GM12872 (cell line): ENCODE measurements at regions not wholly inside any gene's neighbourhood (a gene's known extent, or its start where the extent isn't known, plus 50 kb on each side); places are given as distances from the start of the nearest gene placed in this dataset.

Experiments used
- CTCF ChIP-seq: IDR thresholded peaks from 3 replicates; pipeline ENCODE4 v1.5.1; 2011; ENCODE audit warnings: low read depth, mild to moderate bottlenecking, low read length, moderate library complexity; ENCODE audit not compliant: insufficient read depth

DNA sequence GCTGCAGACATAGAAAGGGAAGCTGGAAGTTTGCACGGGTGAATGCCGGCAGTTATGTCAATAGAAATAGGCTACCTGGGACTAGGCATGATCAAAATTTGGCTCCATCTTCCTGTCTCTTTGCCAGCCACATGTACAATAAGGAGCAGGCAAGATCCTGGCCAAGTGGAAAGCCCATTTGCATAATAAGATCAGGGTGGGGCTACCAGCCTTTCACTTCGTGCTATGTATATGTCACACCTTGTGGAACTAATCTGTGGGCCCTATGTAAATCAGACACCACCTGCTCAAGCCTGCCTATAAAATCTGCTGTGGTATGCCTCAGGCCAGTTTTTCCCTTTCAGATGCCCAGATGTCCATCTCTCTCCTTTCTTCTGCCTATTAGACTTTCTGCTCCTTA is 79.3 kb upstream of the DRD2 start:
- TF ChIP-seq CTCF, result no peak

DNA sequence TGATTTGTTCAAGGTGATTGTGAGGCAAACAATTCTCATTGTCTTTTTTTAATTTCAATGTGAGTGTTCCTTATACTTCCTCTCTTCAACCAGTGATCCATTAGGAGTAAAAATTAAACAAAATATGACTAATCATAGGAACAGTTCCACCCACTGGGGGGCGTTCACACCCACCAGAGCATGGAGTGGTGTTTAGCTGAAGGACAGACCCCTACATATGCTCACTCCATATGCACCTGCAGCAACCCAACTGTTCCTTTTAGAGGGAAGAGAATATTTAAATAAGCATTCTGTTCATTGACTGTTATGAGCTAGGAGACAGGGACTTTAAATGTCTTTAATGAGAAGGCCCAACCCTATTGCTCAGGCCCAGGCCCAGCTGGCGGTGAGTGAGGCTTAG is 78.7 kb upstream of the DRD2 start:
- TF ChIP-seq CTCF, result no peak

GRCh38 chr11:113553235-113553634 is 78.0 kb upstream of the DRD2 start:
- no peak for TF ChIP-seq CTCF

GRCh38 chr11:113552271-113552670 is 77.1 kb upstream of the DRD2 start:
- no peak for TF ChIP-seq CTCF

- TF ChIP-seq CTCF, result no peak
These were observed 76.4 kb upstream of the DRD2 start for GRCh38 chr11:113551645-113552044.

GRCh38 chr11:113549611-113550578 is 74.7 kb upstream of the DRD2 start:
- no peak for TF ChIP-seq CTCF

DNA sequence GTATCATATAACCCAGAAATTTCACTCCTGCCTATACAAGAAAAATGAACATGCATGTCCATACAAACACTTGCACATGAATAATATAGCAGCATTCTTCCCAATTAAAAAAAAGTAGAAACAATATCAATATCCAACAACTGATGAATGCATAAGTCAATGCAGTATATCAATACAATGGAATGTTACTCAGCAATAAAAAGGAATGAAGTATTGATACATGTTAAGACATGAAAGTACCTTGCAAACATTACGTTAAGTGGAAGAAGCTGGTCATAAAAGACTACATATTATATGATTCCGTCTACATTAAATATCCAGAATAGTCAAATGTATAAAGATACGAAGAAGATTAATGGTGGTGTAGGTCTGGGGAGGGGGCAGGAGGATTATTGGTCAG is 73.9 kb upstream of the DRD2 start:
- no peak for TF ChIP-seq CTCF
